ENCODE measurements at regions not wholly inside any gene's neighbourhood (a gene's known extent, or its start where the extent isn't known, plus 50 kb on each side); places are given as distances from the start of the nearest gene placed in this dataset.
"Not testable (repeated sequence)": the region's sequence is repeated elsewhere in the genome, so short reads cannot be mapped to it uniquely, and the experiment has no call there.

- DNase-seq (ENCODE audit: low read depth in 2 of 3, low spot score in 2 of 3) = no peak
These were observed 308.0 kb upstream of the ATXN7L3B start for GRCh38 chr12:74229671-74230070.

GRCh38 chr12:74235342-74235741 is 302.3 kb upstream of the ATXN7L3B start:
- no peak for DNase-seq (ENCODE audit: low read depth in 2 of 3, low spot score in 2 of 3)

- no peak for DNase-seq (ENCODE audit: low read depth in 2 of 3, low spot score in 2 of 3)
These were observed 296.3 kb upstream of the ATXN7L3B start for GRCh38 chr12:74241341-74241740.

- DNase-seq (ENCODE audit: low read depth in 2 of 3, low spot score in 2 of 3) = no peak
These were observed 295.5 kb upstream of the ATXN7L3B start for GRCh38 chr12:74242088-74242487.

GRCh38 chr12:74245458-74245857 is 292.2 kb upstream of the ATXN7L3B start:
- no peak for DNase-seq (ENCODE audit: low read depth in 2 of 3, low spot score in 2 of 3)

GRCh38 chr12:74250891-74251290 is 286.7 kb upstream of the ATXN7L3B start:
- no peak for DNase-seq (ENCODE audit: low read depth in 2 of 3, low spot score in 2 of 3)

GRCh38 chr12:74253826-74254225 is 283.8 kb upstream of the ATXN7L3B start:
- not testable (repeated sequence) for DNase-seq (ENCODE audit: low read depth in 2 of 3, low spot score in 2 of 3)

- no peak for DNase-seq (ENCODE audit: low read depth in 2 of 3, low spot score in 2 of 3)
These were observed 282.9 kb upstream of the ATXN7L3B start for GRCh38 chr12:74254784-74255183.

GRCh38 chr12:74259199-74259598 is 278.4 kb upstream of the ATXN7L3B start:
- no peak for DNase-seq (ENCODE audit: low read depth in 2 of 3, low spot score in 2 of 3)

GRCh38 chr12:74264692-74265091 is 272.9 kb upstream of the ATXN7L3B start:
- DNase-seq (ENCODE audit: low read depth in 2 of 3, low spot score in 2 of 3) = no peak

- not testable (repeated sequence) for DNase-seq (ENCODE audit: low read depth in 2 of 3, low spot score in 2 of 3)
These were observed 268.3 kb upstream of the ATXN7L3B start for GRCh38 chr12:74269355-74269754.

GRCh38 chr12:74280156-74280655 is 257.4 kb upstream of the ATXN7L3B start:
- DNase-seq (ENCODE audit: low read depth in 2 of 3, low spot score in 2 of 3) = no peak

GRCh38 chr12:74281401-74282180 is 256.0 kb upstream of the ATXN7L3B start:
- not testable (repeated sequence) for DNase-seq (ENCODE audit: low read depth in 2 of 3, low spot score in 2 of 3)

- no peak for DNase-seq (ENCODE audit: low read depth in 2 of 3, low spot score in 2 of 3)
These were observed 254.0 kb upstream of the ATXN7L3B start for GRCh38 chr12:74283646-74284045.

- DNase-seq (ENCODE audit: low read depth in 2 of 3, low spot score in 2 of 3) = no peak
These were observed 251.9 kb upstream of the ATXN7L3B start for GRCh38 chr12:74285773-74286172.

GRCh38 chr12:74286254-74286653 is 251.4 kb upstream of the ATXN7L3B start:
- DNase-seq (ENCODE audit: low read depth in 2 of 3, low spot score in 2 of 3) = no peak

- no peak for DNase-seq (ENCODE audit: low read depth in 2 of 3, low spot score in 2 of 3)
These were observed 245.1 kb upstream of the ATXN7L3B start for GRCh38 chr12:74292351-74293194.

GRCh38 chr12:74293689-74294131 is 243.9 kb upstream of the ATXN7L3B start:
- no peak for DNase-seq (ENCODE audit: low read depth in 2 of 3, low spot score in 2 of 3)

- DNase-seq (ENCODE audit: low read depth in 2 of 3, low spot score in 2 of 3) = peak in 2 of 3 donors; percentile 5 to 9
These were observed 220.5 kb upstream of the ATXN7L3B start for GRCh38 chr12:74317078-74317601.

GRCh38 chr12:74317741-74318140 is 219.9 kb upstream of the ATXN7L3B start:
- DNase-seq (ENCODE audit: low read depth in 2 of 3, low spot score in 2 of 3) = no peak

GRCh38 chr12:74319886-74320285 is 217.7 kb upstream of the ATXN7L3B start:
- no peak for DNase-seq (ENCODE audit: low read depth in 2 of 3, low spot score in 2 of 3)
